K562 (cell line): ENCODE measurements at regions not wholly inside any gene's neighbourhood (a gene's known extent, or its start where the extent isn't known, plus 50 kb on each side); places are given as distances from the start of the nearest gene placed in this dataset.

Source experiments
- CUX1 ChIP-seq: fragments of 200-800 bp; sonication (Bioruptor generic); IDR thresholded peaks from 2 replicates; pipeline ENCODE4 v1.6.1; 2016; ENCODE audit warnings: missing genetic modification characterization, missing compliant biosample characterization
- HOMEZ ChIP-seq: fragments of 250-450 bp; sonication (Bioruptor Pico); IDR thresholded peaks from 2 replicates; pipeline ENCODE4 v1.4.0; 2020; ENCODE audit warnings: mild to moderate bottlenecking, moderate library complexity
- RAD21 ChIP-seq, 2 experiments: fragments of 250-450 bp in 1 of 2; fragments of 450-650 bp in 1 of 2; sonication (Bioruptor Pico) in 1 of 2; formaldehyde crosslinking in 1 of 2; IDR thresholded peaks in 1 of 2; conservative IDR thresholded peaks in 1 of 2; 2 replicates each; pipeline versions ENCODE4 v1.4.0 to v1.8.0; 2020 to 2022; ENCODE audit warnings: mild to moderate bottlenecking in 2 of 2, moderate library complexity in 1 of 2
- SMAD1 ChIP-seq: fragments of 150-350 bp; IDR thresholded peaks from 2 replicates; pipeline ENCODE4 v1.6.1; 2014; ENCODE audit warnings: low read length, low read depth; ENCODE audit not compliant: partially characterized antibody
- ZBTB8A ChIP-seq: fragments of 450-650 bp; IDR thresholded peaks from 2 replicates; pipeline ENCODE4 v1.6.1; 2018; ENCODE audit warnings: mild to moderate bottlenecking, moderate library complexity; ENCODE audit not compliant: partially characterized antibody

GRCh38 chr20:56840716-56841261, 211.7 kb downstream of the TFAP2C start:
- TF ChIP-seq ZBTB8A, result no peak
- TF ChIP-seq HOMEZ, result no peak
- no peak for TF ChIP-seq SMAD1
- TF ChIP-seq CUX1 (CRISPR knock-in tag), result no peak
- TF ChIP-seq RAD21 (CRISPR knock-in tag; conservative IDR thresholded peaks at IDR 0.05 in 1 of 2, IDR thresholded peaks at IDR 0.05 in 1 of 2), result no peak
